Stimulated activated CD8-positive, alpha-beta memory T cell treated with anti-CD3 and anti-CD28 coated beads, Interleukin-4, amount 100 ng/mL, for 48 hours (primary cell): ENCODE measurements at regions not wholly inside any gene's neighbourhood (a gene's known extent, or its start where the extent isn't known, plus 50 kb on each side); places are given as distances from the start of the nearest gene placed in this dataset.
"Not testable (repeated sequence)": the region's sequence is repeated elsewhere in the genome, so short reads cannot be mapped to it uniquely, and the experiment has no call there.

Experiments
- DNase-seq: peaks from one replicate; pipeline ENCODE4 v3.0.0-alpha.2; 2020

GRCh38 chr7:156374335-156374734 lies 266.2 kb upstream of the RNF32 start:
- no peak for DNase-seq

GRCh38 chr7:156369929-156370328 lies 270.6 kb upstream of the RNF32 start:
- DNase-seq: not testable (repeated sequence)

- DNase-seq: no peak
These were observed 272.3 kb upstream of the RNF32 start for GRCh38 chr7:156368053-156368843.

GRCh38 chr7:156363751-156364150 lies 276.8 kb upstream of the RNF32 start:
- DNase-seq: no peak

GRCh38 chr7:156360835-156361234 lies 279.7 kb upstream of the RNF32 start:
- DNase-seq: no peak

GRCh38 chr7:156356551-156356950 lies 284.0 kb upstream of the RNF32 start:
- no peak for DNase-seq

GRCh38 chr7:156353352-156353751 lies 287.2 kb upstream of the RNF32 start:
- DNase-seq: no peak

GRCh38 chr7:156347703-156348248 lies 292.8 kb upstream of the RNF32 start:
- not testable (repeated sequence) for DNase-seq

GRCh38 chr7:156347132-156347531 lies 293.4 kb upstream of the RNF32 start:
- DNase-seq: no peak

- DNase-seq: no peak
These were observed 296.0 kb upstream of the RNF32 start for GRCh38 chr7:156344595-156344994.

- no peak for DNase-seq
These were observed 305.9 kb upstream of the RNF32 start for GRCh38 chr7:156334636-156335035.

GRCh38 chr7:156327916-156328315 lies 312.7 kb upstream of the RNF32 start:
- no peak for DNase-seq

- no peak for DNase-seq
These were observed 313.1 kb upstream of the RNF32 start for GRCh38 chr7:156327474-156327873.

- no peak for DNase-seq
These were observed 316.4 kb upstream of the RNF32 start for GRCh38 chr7:156324201-156324600.

GRCh38 chr7:156321430-156321829 lies 319.1 kb upstream of the RNF32 start:
- DNase-seq: not testable (repeated sequence)

GRCh38 chr7:156318926-156319325 lies 321.6 kb upstream of the RNF32 start:
- no peak for DNase-seq

GRCh38 chr7:156318426-156318825 lies 322.1 kb upstream of the RNF32 start:
- no peak for DNase-seq

GRCh38 chr7:156309016-156309620 lies 331.5 kb upstream of the RNF32 start:
- no peak for DNase-seq

GRCh38 chr7:156307193-156307592 lies 333.4 kb upstream of the RNF32 start:
- no peak for DNase-seq

GRCh38 chr7:156305351-156305750 lies 335.2 kb upstream of the RNF32 start:
- DNase-seq: no peak

- DNase-seq: no peak
These were observed 357.8 kb upstream of the RNF32 start for GRCh38 chr7:156282816-156283215.

GRCh38 chr7:156279635-156280034 lies 360.9 kb upstream of the RNF32 start:
- DNase-seq: no peak

- DNase-seq: no peak
These were observed 365.3 kb upstream of the RNF32 start for GRCh38 chr7:156275292-156275691.

GRCh38 chr7:156274557-156274956 lies 366.0 kb upstream of the RNF32 start:
- no peak for DNase-seq
